HL-60 (cell line): ENCODE measurements at regions not wholly inside any gene's neighbourhood (a gene's known extent, or its start where the extent isn't known, plus 50 kb on each side); places are given as distances from the start of the nearest gene placed in this dataset.

ENCODE experiments used
- DNase-seq, 2 experiments: peaks; one replicate each; pipeline ENCODE4 v3.0.0-alpha.2; 2010 to 2020; ENCODE audit warnings: low read depth in 1 of 2, low spot score in 1 of 2
- H3K27ac ChIP-seq: fragments of 250-450 bp; sonication (Bioruptor Pico); replicated peaks from 2 replicates; pipeline ENCODE4 v1.5.1; 2020; ENCODE audit warnings: mild to moderate bottlenecking, moderate library complexity
- H3K27me3 ChIP-seq: fragments of 250-450 bp; sonication (Bioruptor Pico); 2 replicates; pipeline ENCODE4 v1.5.1; 2021; ENCODE audit warnings: mild to moderate bottlenecking, moderate library complexity; ENCODE audit not compliant: insufficient read depth, poor library complexity, severe bottlenecking
- H3K4me3 ChIP-seq: replicated peaks from 2 replicates; pipeline ENCODE4 v1.5.1; 2011; ENCODE audit warnings: mild to moderate bottlenecking, control low read depth, low read length; ENCODE audit not compliant: insufficient read depth
- GABPA ChIP-seq: IDR thresholded peaks from 2 replicates; pipeline ENCODE4 v1.6.1; 2012; ENCODE audit warnings: low read depth
- POLR2AphosphoS5 ChIP-seq: IDR thresholded peaks from 2 replicates; pipeline ENCODE4 v1.6.1; 2012; ENCODE audit warnings: low read depth
- SPI1 ChIP-seq: IDR thresholded peaks from 2 replicates; pipeline ENCODE4 v1.6.1; 2012; ENCODE audit warnings: low read depth, mild to moderate bottlenecking, borderline replicate concordance
- TF ChIP-seq, protein P1 (sequence below): IDR thresholded peaks from one replicate; pipeline ENCODE4 v1.5.1; 2011; ENCODE audit warnings: low read length, control low read depth, inconsistent platforms; ENCODE audit not compliant: insufficient read depth
- TF ChIP-seq, protein P2 (sequence below): IDR thresholded peaks from 2 replicates; pipeline ENCODE4 v1.6.1; 2012; ENCODE audit warnings: low read depth; ENCODE audit not compliant: insufficient replicate concordance

DNA sequence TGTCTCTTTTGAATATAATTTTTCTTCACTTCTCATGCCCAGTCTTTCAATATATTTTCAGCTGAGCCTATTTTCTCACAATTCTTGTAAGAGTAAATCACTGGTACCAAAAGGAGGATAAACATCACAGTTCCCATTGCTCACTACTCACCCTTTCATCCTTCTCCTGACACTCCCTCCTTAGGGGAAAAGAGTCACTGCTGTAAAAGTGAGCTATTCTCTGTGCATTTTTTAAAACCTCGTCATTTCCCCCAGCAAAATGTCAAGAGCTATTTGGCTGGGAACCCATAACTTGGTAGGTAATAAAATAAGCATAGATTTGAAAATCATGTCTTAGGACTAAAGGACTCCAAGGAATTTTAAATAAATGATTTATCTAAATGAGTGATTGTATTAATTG, 340.1 kb upstream of the GYPC start:
- H3K27me3 ChIP-seq: no peaks in the 10 kb centered on the region
- no peak overlapping the region for H3K27ac ChIP-seq
- TF ChIP-seq GABPA (no peak), SPI1 (no peak), POLR2AphosphoS5 (no peak)
- TF ChIP-seq, protein P1, sequence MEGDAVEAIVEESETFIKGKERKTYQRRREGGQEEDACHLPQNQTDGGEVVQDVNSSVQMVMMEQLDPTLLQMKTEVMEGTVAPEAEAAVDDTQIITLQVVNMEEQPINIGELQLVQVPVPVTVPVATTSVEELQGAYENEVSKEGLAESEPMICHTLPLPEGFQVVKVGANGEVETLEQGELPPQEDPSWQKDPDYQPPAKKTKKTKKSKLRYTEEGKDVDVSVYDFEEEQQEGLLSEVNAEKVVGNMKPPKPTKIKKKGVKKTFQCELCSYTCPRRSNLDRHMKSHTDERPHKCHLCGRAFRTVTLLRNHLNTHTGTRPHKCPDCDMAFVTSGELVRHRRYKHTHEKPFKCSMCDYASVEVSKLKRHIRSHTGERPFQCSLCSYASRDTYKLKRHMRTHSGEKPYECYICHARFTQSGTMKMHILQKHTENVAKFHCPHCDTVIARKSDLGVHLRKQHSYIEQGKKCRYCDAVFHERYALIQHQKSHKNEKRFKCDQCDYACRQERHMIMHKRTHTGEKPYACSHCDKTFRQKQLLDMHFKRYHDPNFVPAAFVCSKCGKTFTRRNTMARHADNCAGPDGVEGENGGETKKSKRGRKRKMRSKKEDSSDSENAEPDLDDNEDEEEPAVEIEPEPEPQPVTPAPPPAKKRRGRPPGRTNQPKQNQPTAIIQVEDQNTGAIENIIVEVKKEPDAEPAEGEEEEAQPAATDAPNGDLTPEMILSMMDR: no peak
- TF ChIP-seq, protein P2, sequence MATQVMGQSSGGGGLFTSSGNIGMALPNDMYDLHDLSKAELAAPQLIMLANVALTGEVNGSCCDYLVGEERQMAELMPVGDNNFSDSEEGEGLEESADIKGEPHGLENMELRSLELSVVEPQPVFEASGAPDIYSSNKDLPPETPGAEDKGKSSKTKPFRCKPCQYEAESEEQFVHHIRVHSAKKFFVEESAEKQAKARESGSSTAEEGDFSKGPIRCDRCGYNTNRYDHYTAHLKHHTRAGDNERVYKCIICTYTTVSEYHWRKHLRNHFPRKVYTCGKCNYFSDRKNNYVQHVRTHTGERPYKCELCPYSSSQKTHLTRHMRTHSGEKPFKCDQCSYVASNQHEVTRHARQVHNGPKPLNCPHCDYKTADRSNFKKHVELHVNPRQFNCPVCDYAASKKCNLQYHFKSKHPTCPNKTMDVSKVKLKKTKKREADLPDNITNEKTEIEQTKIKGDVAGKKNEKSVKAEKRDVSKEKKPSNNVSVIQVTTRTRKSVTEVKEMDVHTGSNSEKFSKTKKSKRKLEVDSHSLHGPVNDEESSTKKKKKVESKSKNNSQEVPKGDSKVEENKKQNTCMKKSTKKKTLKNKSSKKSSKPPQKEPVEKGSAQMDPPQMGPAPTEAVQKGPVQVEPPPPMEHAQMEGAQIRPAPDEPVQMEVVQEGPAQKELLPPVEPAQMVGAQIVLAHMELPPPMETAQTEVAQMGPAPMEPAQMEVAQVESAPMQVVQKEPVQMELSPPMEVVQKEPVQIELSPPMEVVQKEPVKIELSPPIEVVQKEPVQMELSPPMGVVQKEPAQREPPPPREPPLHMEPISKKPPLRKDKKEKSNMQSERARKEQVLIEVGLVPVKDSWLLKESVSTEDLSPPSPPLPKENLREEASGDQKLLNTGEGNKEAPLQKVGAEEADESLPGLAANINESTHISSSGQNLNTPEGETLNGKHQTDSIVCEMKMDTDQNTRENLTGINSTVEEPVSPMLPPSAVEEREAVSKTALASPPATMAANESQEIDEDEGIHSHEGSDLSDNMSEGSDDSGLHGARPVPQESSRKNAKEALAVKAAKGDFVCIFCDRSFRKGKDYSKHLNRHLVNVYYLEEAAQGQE: no peak
- DNase-seq: no peak
- H3K4me3 ChIP-seq: no peak overlapping the region

DNA sequence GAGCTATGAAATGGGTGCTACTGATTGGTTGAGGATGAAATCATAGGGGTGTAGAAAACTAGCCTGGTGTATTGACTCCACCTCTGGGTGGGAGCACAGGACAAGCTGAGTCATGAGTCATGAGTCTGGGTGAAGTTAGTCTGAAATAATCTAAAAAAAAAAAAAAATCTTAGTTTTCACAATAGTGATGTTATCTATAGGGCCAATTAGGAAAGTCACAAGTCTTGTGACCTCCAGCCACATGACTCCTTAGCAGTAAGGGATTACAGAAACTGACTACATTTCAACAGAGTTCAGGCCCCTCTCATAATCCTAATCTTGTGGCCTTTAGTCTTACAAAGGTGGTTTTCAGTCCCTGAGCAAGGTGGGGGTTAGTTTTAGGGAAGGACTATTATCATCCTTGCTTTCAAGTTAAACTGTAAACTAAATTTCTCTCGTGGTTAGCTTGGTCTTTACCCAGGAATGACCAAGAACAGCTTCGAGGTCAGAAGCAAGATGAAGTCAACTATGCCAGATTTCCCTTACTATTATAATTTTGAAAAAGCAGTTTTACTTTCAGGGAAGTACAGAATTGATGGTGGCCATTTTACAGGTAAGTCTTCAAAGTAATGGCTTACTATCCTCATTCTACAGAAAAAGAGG, 338.0 kb upstream of the GYPC start:
- TF ChIP-seq GABPA (no peak), SPI1 (no peak), POLR2AphosphoS5 (no peak)
- TF ChIP-seq, protein P1: no peak
- TF ChIP-seq, protein P2: no peak
- H3K27ac ChIP-seq: no peak overlapping the region
- no peak for DNase-seq
- H3K4me3 ChIP-seq: no peak overlapping the region
- H3K27me3 ChIP-seq: no peaks in the 10 kb centered on the region

GRCh38 chr2:126322342-126322741, 333.6 kb upstream of the GYPC start:
- DNase-seq: no peak
- TF ChIP-seq POLR2AphosphoS5 (no peak), SPI1 (no peak), GABPA (no peak)
- TF ChIP-seq, protein P2: no peak
- TF ChIP-seq, protein P1: no peak

More at GRCh38 chr2:126322342-126322741, 333.6 kb upstream of the GYPC start:
- Histone ChIP-seq H3K27ac (no peak overlapping the region), H3K27me3 (no peaks in the 10 kb centered on the region), H3K4me3 (no peak overlapping the region)
